NOMO-1 (cell line): ENCODE measurements at regions not wholly inside any gene's neighbourhood (a gene's known extent, or its start where the extent isn't known, plus 50 kb on each side); places are given as distances from the start of the nearest gene placed in this dataset.

ENCODE experiments used
- DNase-seq, 2 experiments: peaks; one replicate each; lab custom pipeline; 2025; ENCODE audit not compliant: unreplicated experiment in 2 of 2; lab: John Stamatoyannopoulos, UW

GRCh38 chr4:62410371-62411003, 1210.4 kb downstream of the ADGRL3 start:
- DNase-seq: no peak

DNA sequence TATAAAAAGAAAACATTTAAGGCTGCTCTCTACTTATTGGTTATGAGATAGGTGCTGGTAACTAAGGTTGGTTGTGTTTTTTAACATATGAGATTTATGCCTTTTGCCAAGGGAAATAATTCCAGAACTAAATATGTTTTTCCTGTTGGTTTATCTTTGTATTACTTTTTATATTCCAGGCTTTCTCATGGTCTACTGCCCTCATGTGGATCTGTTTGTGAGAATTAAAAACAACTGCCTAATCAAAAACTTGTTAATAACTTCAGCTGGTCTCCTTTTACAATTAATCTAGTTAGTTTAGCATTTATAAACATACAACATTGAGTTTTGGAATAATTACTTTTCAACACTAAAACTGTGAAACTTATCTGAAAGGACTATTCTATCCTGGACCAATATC, 1208.3 kb downstream of the ADGRL3 start:
- DNase-seq: no peak

DNA sequence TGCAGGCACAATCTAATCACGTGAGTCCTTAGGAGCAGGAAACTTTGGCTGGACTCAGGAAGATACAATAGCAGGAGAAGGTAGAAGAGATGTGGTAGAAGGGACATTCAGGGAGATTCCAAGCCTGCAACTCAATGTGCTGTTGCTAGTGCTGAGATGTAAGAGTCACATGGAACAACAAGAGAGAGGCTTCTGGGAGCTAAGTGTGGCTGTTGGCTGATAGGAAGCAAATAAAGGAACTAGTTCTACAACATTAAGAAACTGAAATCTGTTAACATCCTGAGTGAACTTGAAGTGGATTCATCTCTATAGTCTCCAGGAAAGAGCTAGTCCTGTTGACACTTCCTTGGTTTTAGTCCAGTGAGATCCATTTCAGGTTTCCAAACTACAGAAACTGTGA, 1207.4 kb downstream of the ADGRL3 start:
- peak; percentile 33 to 45 for DNase-seq

- DNase-seq: peak; percentile 59 to 84
Measured at GRCh38 chr4:62402088-62402806, 1202.1 kb downstream of the ADGRL3 start.

- peak; percentile 25 to 79 for DNase-seq
Measured at GRCh38 chr4:62399242-62399641, 1199.1 kb downstream of the ADGRL3 start.

DNA sequence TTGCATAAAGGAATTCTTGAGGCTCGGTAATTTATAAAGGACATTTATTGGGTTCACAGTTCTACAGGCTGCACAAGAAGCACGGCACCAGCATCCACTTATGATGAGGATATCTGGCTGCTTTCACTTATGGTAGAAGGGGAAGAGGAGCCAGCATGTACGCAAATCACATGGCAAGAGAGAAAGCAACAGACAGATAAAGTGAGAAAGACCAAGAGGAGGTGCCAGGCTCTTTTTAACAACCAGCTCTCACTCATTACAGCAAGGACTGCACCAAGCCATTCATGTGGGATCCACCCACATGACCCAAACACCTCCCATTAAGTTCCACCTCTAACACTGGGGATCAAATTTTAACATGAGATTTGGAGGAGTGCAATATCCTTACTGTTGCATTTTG, 1198.2 kb downstream of the ADGRL3 start:
- DNase-seq: no peak

DNA sequence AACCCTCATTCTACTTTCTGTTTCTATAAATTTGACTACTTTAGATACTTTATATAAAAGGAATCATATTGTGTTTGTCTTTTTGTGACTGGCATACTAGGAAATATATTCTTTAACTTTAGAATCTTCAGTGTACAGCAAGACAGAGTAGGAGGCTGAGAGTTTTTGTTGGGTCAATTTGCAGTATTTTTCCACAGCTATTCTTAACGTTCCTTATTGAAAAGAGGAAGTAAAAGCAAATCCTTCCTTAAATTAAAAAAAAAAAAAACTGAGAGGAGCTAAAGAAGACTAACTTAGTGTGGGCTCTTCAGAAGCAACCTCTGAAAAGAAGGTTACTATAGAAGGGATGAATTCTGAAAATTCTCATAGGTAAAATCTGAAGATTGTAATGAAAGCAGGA, 1194.6 kb downstream of the ADGRL3 start:
- DNase-seq: peak; percentile 25 to 66

DNA sequence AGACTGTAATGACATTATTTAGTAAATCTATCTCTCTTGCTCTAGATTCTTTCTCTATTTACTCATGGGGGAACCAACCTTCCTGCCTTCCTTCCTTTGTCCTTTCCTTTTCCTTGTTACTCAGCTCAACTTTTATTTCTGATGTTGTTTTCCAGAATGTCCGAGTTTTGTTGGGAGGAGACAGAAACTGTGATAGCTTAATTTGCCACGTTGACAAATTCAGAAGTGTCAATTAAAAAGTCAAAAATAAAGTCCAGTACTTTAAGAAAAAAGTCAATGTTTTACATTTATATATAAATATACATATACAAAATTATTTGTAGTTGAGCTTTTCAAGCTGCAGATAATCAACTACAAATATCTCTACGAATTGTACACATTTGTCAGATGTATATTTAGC, 1187.7 kb downstream of the ADGRL3 start:
- no peak for DNase-seq

GRCh38 chr4:62377700-62378099, 1177.6 kb downstream of the ADGRL3 start:
- no peak for DNase-seq

DNA sequence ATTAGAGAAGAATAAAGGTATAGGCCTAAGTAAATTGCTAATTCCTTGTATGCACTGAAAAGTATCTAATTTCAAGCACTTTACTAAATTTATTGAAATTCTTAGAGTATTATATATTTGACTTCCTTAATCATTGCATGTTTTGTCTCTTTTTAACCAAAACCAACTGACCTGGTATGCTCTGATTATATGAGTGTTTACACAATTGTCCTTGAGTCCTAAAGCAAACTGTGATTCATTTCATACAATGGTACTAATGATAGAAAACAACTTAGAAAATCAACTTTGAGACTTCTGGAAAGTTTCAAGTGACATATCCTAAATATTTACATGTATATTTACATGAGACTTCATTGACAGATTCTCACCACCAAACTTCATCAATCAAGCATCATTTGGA, 1177.1 kb downstream of the ADGRL3 start:
- DNase-seq: no peak

DNA sequence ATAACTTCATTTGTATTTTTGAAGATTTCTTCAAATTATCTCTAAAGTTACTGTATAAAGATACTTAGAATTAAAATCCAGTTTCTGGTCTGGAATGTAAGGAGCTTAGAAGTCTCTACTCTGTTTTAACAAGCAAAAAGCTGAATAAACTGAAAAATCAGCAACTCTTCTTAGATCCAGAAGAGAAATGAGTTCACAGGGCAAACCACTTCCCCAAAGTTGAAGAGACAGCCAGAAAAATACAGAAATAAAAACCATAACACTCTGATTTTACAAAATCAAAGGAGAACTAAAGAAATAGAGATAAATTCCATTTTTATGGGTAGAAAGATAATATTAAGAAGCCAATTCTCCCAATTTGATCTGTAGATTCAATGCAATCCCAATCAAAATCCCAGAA, 1166.8 kb downstream of the ADGRL3 start:
- peak in 1 of 2 experiments; percentile 4 for DNase-seq

DNA sequence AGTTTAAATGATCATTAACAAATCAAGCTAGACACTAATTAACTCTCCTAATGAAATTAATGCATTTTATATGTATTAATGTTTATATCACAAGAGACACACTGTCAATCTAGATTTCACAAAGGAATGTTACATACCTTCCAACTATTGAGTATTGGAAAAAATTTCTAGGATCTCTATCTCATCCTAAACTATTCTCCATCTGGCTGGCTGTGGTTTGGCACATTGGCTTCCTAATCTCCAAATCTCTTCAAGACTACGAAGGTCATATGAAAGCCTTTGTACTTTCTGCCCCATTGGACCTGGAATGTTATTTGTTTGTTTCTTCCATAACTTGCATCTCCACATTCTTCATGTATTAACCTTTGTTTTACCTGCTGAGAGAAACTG, 1160.0 kb downstream of the ADGRL3 start:
- no peak for DNase-seq

- no peak for DNase-seq
Measured at GRCh38 chr4:62359441-62360155, 1159.5 kb downstream of the ADGRL3 start.

DNA sequence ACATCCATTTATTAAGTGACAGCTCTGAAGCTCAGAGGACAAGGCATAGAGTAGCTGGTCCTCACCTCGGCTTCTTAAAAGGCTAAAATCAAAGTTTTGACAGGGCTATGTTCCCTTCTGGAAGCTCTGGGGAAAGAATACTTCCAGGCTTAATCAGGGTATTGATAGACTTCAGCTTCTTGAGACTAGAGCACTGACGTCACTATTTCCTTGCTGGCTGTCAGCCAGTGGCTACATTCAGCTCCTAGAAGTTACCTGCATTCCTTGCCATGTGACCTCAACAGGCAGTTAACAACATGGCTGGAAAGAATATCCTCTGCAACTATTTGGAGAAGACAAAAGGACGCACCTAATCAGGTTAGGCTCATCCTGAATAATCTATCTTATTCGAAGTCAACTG, 1144.8 kb downstream of the ADGRL3 start:
- no peak for DNase-seq

DNA sequence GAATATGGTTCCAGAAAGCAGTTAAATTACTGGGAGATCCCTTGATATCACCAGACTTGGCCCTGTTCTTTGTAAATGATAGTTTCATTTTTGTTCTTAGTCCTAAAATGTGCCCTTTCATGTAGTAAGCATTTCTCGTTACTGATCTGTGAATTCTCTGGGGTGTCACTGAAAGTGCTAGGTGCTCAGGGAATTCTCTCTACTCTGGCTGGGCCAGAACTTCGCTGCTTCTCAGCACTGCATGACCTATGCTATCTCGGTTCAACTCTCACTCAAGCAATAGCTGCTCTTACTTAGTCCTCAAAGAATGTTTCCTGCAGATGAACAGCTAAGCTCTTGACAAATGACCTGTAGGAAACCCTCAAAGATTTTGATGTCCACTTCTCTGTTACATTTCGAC, 1144.3 kb downstream of the ADGRL3 start:
- DNase-seq: no peak

GRCh38 chr4:62342346-62342745, 1142.2 kb downstream of the ADGRL3 start:
- DNase-seq: no peak

DNA sequence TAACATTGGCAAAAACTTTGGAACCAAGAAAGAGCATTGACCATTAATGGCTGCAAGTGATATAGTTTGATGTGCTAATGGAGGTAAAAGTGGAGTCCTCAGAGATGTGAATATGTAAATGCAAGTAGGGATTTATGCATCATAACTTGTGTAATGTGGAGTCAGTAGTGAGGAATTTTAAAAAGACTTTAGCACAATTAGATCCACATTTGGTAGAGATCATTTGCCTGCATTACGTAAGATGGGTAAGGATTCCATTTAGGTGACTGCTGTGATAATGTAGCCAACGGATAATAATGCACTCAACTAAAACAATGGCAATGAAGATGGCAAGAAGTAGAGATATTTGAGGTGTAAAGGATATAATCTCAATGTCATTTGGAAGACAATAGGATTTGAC, 1128.4 kb downstream of the ADGRL3 start:
- DNase-seq: no peak

DNA sequence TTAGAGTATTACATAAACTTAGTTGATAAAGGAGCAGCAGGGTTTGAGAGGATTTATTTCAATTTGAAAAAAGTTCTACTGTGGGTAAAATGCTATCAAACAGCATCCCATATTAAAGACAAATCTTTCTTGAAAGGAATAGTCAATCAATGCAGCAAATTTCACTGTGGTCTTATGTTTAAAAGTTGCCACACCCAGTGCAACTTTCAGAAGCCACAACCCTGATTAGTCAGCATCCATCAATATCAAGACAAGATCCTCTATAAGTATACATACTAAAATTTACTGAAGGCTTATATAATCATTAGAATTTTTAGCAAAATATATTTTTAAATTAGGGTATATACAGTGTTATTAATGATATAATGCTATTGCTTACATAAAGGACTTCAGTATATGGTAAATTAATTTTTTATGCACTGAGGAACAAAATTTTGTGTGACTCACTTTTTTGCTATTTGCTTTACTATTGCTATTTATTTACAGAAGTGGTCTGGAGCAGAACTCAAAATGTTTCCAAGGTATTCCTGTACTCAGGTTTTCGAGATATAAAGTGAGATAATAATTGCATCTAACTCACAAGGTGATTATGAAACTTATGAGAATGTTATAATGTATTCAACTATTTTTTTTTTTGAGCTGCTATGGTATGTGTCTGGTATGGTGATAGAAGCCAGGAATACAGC, 1127.6 kb downstream of the ADGRL3 start:
- no peak for DNase-seq

DNA sequence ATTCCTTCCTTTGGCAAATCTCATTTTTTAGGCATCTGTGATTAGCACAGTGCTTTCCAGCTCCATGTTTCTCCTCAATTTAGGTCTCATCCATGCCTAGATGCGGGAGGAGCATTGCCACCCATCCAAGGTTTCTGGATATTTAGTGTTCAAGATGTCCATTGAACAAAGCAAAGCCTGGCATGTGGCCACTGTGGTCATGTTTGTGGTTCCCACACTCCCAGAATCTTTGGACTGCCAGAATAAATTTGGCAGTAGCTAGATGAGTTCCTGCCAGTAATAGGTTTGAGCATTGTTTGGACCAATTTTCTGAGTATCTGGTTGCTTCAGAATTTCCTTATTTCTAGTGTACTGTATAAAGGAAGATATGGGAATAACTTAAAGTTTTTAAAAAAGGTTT, 1124.1 kb downstream of the ADGRL3 start:
- DNase-seq: no peak

- no peak for DNase-seq
Measured at GRCh38 chr4:62320612-62321011, 1120.5 kb downstream of the ADGRL3 start.

GRCh38 chr4:62302710-62303109, 1102.6 kb downstream of the ADGRL3 start:
- DNase-seq: no peak
